NCI-H69 (cell line): ENCODE measurements at regions not wholly inside any gene's neighbourhood (a gene's known extent, or its start where the extent isn't known, plus 50 kb on each side); places are given as distances from the start of the nearest gene placed in this dataset.
A peak's percentile ranks its signal among the peaks of the same experiment; 100 is the strongest.
"Not testable (repeated sequence)": the region's sequence is repeated elsewhere in the genome, so short reads cannot be mapped to it uniquely, and the experiment has no call there.

ENCODE experiments used
- DNase-seq: peaks from one replicate; lab custom pipeline; 2025; lab: John Stamatoyannopoulos, UW

DNA sequence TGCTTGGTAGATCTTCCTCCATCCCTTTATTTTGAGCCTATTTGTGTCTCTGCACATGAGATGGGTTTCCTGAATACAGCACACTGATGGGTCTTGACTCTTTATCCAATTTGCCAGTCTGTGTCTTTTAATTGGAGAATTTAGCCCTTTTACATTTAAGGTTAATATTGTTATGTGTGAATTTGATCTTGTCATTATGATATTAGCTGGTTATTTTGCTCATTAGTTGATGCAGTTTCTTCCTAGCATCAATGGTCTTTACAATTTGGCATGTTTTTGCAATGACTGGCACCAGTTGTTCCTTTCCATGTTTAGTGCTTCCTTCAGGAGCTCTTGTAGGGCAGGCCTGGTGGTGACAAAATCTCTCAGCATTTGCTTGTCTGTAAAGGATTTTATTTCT lies 72.4 kb downstream of the HNRNPD start:
- not testable (repeated sequence) for DNase-seq

DNA sequence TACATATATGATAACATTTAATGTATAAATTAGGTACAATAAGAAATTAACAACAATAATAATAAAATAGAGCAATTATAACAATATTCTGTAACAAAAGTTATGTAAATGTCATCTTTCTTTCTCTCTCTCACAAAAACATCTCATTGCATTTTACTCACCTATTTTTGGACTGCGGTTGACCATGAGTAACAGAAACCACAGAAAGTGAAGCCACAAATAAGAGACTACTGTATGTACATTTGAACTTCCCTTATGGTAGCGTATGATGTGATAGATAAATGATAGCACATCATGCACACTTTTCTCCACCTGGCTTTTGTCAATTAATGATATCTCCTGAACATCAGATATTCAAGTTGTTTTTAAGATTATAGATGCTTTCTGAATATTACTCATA lies 80.5 kb downstream of the HNRNPD start:
- no peak for DNase-seq

DNA sequence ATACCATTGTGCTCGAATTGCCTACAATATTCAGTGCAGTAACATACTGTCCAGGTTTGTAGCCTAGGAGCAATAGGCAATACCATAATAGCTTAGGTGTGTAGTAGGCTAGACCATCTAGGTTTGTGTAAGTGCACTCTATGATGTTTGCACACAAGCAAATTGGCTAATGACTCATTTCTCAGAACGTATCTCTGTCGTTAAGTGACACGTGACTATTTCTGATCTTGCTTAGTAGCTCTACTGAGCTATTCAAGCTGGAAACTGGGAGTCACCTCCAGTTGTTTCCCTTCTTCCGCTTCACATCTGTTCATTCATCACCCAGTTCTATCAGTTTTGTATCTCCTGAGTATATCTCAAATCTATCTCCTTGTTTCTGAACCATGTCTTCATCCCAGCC lies 86.1 kb downstream of the HNRNPD start:
- peak; percentile 17 for DNase-seq

DNA sequence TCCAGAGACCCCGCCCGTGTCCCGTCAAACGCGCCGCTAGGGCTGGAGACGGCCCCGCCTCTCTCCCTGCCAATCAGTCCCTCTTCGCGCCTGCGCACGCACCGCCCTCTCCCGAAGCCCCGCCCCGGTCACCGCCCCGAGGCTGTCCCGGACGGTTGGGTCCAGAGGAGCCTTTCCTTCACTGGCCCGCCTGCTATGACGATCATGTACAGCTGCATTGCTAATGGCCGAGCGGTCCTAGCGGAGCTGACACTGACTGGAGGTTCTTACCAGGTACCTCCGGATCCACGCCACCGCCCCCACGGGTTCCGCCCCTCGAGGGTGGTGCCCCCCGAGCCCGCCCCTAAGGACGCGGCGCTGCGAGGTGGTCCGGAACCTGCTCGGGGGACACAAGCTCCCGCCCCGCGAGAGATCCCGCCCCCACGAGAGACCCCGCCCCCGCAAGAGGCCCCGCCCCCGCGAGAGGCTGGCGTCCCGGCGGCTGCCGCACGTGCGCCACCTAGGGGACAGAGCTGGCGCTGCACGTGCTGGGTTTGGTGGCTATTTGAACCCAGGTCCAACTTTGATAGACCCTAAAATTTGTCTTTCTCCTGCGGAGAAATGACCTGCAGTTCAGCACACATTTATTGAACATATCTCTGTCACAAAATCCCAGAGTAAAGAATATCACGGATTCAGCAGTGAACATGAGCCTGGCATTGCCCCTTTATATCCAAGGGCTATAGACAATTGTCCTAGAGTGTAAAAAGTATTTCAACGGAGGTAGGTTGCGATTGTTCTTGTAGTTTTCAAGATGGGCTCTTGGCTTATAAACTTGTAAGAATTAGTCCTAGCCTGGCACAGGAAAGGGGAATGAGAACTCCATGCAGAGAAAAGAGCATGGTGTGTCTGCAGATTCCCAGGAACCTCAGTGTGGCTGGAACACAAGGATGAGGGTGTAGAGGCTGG lies 88.7 kb downstream of the HNRNPD start:
- DNase-seq: peak; percentile 95

DNA sequence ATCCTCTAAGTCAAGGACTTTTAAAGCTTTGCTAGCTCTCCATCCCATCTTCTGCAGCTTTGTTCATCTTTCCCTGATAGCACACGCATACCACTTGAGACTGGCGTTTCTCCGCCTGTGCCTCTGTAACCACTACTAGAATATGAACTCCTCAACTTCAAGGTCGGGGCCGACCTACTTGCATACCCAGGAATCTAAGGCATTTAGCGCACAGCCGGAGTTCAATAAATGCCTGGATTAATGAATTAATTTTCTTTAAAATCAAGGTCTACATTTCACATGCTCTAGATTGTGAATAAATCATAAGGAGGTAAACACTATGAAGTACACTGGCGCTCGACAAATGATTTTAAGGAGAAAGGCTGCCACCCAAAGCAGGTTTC lies 89.3 kb downstream of the HNRNPD start:
- no peak for DNase-seq

DNA sequence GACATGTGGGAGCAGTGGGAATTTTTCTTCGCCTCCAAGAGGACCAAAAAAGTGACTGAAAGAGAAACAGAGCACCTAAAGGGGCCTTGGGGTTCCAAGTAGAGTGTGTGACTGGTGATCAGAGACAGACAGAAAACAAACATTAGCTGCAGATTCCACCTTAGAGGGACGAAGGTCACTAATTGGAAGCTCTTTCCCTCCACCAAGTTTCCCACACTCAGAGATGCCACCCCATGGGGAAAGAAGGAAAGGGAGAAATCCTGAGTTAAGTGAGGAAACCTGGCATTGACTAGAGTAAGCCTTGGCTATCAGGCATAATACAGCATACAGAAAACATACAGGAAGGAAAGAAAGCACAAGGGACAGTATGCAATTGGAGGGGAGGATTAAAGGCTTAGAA lies 90.9 kb downstream of the HNRNPD start:
- DNase-seq: no peak

DNA sequence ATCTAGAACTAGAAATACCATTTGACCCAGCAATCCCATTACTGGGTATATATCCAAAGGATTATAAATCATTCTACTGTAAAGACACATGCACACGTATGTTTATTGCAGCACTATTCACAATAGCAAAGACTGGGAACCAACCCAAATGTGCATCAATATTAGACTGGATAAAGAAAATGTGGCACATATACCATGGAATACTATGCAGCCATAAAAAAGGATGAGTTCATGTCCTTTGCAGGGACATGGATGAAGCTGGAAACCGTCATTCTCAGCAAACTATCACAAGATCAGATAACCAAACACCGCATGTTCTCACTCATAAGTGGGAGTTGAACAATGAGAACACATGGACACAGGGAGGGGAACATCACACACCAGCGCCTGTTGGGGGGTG lies 94.2 kb downstream of the HNRNPD start:
- DNase-seq: not testable (repeated sequence)

DNA sequence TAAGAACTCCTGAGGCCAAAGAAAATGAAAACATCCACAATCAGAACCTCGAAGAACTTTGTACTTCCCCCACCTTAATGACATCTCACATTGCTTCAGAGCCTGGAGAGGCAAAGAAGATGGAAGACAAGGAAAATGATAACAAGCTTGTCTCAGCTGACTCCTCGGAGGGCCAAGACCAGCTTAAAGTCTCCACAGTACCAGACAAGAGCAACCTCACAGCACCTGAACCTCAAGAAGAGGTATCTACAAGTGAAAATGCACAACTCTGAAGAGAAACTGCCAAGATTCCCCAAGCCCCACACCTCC lies 97.5 kb downstream of the HNRNPD start:
- DNase-seq: no peak

DNA sequence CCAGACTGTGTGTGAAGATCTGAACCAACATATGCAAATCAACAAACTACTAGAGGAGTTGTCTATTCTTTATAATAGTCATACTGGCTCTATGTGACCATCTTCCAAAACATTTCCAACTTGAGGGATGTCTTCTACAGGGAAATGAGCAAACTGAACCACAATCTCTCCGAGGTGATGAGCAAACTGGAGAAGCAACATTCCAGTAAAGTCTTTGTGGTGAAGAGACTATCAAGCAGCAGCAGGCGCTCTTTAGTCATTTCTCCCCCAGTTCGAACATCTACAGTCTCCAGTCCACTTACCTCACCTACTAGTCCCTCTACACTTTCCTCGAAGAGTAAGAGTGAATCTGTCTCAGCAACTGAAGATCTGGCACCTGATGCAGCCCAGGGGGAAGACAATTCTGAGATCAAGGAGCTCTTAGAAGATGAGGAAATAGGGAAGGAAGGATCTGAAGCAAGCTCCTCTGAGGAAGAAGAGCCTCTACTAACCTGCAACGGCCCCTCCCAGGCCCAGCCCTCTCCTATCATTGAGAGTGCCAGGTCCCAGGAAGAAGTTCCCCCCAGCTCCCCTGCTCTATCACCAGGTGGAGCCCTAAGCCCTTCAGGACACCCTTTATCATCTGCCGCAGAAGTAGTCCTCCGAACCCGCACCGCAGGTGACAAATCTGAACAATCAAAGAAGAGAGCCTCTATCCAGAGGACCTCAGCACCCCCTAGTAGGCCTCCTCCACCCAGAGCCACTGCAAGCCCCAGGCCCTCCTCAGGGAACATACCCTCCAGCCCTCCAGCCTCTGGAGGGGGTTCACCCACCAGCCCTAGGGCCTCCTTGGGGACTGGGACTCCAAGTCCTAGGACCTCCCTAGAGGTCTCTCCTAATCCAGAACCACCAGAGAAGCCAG lies 98.1 kb downstream of the HNRNPD start:
- no peak for DNase-seq

DNA sequence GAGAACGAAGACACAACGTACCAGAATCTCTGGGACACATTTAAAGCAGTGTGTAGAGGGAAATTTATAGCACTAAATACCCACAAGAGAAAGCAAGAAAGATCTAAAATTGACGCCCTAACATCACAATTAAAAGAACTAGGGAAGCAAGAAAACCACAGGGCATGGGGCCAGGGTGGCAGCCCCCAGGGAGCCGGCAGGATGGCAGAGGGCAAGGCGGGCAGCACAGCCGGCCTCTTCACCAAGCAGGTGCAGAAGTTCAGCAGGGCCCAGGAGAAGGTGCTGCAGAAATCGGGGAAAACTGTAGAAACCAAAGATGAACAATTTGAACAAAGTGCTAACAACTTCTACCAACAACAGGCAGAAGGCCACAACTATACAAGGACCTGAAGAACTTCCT lies 99.1 kb downstream of the HNRNPD start:
- DNase-seq: not testable (repeated sequence)

DNA sequence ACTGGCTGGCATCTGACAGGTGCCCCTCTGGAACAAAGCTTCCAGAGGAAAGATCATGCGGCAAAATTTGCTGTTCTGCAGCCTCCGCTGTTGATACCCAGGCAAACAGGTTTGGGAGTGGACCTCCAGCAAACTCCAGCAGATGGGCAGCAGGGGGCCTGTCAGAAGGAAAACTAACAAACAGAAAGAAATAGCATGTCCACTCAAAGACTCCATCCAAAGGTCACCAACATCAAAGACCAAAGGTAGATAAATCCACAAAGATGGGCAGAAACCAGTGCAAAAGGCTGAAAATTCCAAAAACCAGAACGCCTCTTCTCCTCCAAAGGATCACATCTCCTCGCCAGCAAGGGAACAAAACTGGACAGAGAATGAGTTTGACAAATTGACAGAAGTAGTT lies 101.3 kb downstream of the HNRNPD start:
- not testable (repeated sequence) for DNase-seq

DNA sequence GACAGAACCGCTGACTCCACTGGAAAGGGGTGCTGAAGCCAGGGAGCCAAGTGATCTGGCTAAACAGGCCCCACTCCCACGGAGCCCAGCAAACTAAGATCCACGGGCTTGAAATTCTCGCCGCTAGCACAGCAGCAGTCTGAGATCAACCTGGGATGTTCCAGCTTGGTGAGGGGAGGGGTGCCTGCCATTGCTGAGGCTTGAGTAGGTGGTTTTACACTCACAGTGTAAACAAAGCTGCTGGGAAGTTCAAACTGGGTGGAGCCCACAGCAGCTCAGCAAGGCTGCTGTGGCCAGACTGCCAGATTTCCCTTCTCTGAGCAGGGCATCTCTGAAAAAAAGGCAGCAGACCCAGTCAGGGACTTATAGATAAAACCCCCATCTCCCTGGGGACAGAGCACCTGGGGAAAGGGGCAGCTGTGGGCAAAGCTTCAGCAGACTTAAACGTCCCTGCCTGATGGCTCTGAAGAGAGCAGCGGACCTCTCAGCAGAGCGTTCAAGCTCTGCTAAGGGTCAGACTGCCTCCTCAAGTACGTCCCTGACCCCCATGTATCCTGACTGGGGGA lies 101.8 kb downstream of the HNRNPD start:
- DNase-seq: peak; percentile 51

DNA sequence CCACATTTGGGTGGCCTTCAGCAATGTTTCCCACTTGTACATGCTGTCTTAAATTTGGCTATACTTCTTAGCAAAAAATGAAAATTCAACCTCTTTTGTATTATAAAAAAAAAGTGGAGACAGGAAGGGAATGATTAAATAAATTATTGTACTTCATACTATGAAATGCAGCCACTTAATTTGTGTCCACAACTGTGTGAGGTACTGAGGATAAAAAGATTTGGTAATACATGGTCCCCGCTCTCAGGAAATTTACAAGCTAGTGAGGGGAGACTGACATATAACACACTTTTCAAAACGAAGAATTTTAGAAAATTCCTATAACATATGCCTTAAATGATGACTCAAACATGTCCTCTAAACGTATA lies 105.0 kb downstream of the HNRNPD start:
- DNase-seq: no peak

DNA sequence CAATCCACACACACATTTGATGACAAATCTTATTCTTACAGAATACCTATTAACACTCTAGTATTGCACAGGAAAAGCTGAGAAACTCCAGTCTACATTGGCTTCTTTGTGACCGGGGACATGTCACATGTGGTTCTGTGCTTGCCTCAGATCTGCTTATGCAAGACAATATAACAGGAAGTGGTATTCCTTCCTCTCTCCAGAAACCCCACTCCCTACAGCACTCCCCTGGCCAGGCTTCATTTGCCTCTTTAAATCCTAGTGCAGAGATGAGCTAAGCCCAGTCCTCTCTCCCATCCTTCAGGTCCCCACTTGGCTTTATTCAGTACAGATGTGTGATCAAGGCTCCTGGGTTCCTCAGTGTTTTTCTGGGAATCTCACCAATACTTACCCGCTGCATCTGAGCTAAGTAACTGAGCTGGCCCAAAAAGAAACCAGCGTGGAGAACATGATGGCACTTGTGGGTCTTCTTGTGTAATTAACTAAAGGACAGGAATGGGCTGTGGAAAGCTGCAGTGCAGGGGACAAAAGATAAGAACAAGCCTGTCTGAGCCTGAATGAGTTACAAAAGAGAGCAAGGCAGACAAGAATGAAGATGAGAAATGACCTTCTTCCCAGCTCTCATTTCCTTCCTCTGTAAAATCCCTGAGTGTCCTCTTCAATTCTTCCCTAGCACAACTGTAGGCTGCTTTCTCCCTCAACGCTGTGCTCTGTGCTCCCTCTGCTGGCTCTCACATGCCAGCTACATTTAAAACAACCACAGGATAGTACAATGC lies 105.6 kb downstream of the HNRNPD start:
- peak; percentile 57 for DNase-seq

DNA sequence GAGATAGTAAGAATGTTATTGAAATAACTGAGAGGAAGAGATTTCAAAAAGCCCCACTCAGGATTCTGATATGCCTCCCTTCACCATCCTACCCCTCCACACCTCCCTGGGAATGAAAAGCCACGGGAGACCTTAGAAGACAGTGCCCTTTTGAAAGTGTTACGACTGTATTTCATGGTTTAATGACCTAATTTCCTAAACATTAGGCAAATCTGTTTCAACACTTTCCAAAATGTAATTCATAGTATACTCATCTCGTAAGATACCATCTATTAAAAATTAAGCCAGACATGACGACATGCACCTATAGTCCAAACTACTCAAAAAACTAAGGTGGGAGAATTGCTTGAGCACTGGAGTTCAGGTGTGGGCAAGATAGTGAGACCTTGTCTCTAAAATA lies 106.3 kb downstream of the HNRNPD start:
- DNase-seq: no peak

DNA sequence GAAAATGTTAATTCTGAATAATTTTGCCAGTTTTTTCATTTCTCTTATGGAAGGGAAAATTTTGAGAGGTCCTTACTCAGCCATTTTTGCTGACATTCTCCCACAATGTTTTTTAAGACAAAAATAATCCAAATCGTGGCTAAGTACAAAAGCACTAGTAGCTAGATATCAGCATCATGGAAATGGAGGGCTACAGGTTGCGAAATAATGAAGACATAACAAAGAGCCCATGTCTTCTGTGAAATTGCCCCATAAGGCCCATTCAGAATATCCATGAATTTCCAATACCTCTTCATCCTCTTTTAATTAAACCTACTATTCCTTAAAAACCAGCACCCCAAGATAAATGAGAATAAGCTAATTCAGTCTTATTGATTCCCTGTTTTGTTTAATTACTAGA lies 107.4 kb downstream of the HNRNPD start:
- DNase-seq: no peak

DNA sequence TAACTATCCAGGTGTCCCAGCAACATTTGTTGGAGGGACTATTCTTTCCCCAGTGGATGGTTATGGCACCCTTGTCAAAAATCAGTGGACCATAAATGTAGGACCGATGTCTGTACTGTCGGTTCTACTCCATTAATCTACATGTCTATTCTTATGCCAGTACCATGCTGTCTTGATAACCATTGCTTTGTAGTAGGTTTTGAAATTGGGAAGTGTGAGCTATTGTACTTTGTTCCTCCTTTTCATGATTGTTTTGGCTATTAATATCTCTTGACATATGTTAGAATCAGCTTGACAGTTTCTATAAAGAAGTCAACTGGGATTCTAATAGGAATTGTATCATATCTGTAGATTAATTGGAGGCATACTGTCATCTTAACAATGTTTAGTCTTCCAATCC lies 112.7 kb downstream of the HNRNPD start:
- no peak for DNase-seq

DNA sequence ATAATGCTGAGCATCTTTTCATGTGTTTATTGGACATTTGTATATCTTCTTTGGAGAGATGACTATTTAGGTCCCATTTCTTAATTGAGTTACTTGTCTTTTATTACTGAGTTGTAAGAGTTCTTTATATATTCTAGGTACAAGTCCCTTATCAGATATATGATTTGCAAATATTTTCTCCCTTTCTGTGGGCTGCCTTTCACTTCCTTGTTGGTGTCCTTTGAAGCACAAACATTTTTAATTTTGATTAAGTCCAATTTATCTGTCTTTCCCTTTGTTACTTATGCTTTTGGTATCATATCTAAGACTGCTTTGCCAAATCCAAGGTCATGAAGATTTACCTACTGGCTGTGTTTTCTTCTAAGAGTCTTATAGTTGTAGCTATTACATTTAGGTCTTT lies 113.2 kb downstream of the HNRNPD start:
- no peak for DNase-seq

DNA sequence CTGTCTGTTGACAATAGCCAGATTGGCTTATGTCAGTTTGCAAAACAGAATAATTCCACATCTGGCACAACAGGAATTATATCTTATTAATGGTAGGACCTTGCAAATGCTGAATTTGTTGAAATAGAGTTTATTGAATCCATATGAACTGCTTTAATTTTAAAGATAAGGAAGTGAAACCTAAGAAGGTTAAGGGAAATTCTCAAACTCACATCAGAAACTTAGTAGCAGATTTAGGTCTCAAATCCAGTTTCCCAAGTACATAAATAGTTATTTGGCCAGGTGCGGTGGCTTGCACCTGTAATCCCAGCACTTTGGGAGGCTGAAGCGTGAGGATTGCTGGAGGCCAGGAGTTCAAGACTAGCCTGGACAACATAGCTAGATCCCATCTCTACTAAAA lies 117.1 kb downstream of the HNRNPD start:
- no peak for DNase-seq

DNA sequence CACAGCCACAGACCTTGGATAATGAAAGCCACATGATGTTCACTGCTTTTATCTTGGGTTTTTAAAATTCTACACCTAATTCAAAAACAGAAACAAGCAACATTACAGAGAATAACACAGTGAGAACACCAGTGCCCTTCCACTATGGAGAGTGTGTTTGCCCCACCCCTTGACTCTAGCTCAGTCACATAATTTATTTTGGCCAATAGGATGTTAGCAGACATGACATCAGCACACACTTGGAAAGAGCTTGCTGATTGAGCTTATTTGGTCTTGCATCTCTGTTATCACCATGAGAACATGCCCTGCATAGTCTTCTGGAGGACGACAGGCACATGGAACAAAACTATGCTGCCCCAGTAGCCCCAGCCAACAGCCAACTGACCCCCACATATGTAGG lies 118.1 kb downstream of the HNRNPD start:
- no peak for DNase-seq

DNA sequence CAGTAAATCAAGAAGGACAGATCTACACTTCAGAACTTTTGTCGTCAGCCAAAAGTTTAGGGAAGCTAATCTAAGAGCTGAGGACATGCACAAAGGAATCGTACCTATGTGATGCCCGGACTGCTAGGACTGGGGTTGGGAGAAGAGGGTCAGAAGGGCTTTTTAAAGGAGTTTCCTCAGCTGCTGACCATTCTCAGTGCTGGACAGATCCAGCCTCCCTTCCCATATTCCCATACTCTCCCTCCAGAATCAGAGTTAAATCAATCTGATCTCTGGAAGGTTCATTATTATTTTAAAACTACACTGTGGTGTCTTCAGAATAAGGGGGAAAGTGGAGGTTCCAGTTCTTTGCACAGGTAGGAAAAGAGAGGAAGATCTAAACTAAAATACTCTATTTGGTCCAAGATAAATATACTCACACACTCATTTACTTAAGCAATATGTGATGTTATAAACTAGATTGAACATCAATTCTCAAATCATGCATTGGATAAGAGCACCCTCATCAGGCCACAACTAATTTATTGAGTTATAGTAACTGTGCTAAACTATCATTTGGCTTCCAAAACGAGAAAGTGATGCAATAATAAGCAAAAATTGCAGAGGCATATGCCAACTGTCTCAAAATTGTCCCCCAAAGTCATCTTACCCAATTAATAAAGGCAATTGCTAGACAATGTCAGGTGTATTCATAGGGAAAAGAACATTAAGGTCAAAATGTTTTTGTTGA lies 124.7 kb downstream of the HNRNPD start:
- DNase-seq: no peak
